ENCODE measurements at regions not wholly inside any gene's neighbourhood (a gene's known extent, or its start where the extent isn't known, plus 50 kb on each side); places are given as distances from the start of the nearest gene placed in this dataset.
"Not testable (repeated sequence)": the region's sequence is repeated elsewhere in the genome, so short reads cannot be mapped to it uniquely, and the experiment has no call there.

GRCh38 chr12:124705545-124706138, 138.2 kb upstream of the NCOR2 start:
- WGBS, 2 experiments (ENCODE audit: insufficient coverage in 2 of 2) = 81% methylated on average over 7 to 8 of the region's 11 CpGs
- Histone ChIP-seq H3K4me1 (ENCODE audit: control insufficient read depth, insufficient read depth, low read length, poor library complexity, severe bottlenecking) (peaks cover 9% of the 10 kb centered on the region), H3K4me3 (ENCODE audit: extremely low read depth, insufficient read depth, low read length, poor library complexity, severe bottlenecking) (no peak overlapping the region), H3K9me3 (ENCODE audit: control insufficient read depth, low read length) (peaks cover 6% of the 10 kb centered on the region), H3K27ac (ENCODE audit: low read depth, low read length, severe bottlenecking) (no peak overlapping the region), H3K36me3 (ENCODE audit: control insufficient read depth, insufficient read depth, low read length) (no peaks in the 10 kb centered on the region)

- H3K36me3 ChIP-seq (ENCODE audit: control insufficient read depth, insufficient read depth, low read length) = no peaks in the 10 kb centered on the region
- 87 to 93% methylated on average over 9 to 13 of the region's 13 CpGs for WGBS, 2 experiments (ENCODE audit: insufficient coverage in 2 of 2)
- no peak overlapping the region for H3K4me3 ChIP-seq (ENCODE audit: extremely low read depth, insufficient read depth, low read length, poor library complexity, severe bottlenecking)
- peaks cover 6% of the 10 kb centered on the region for H3K9me3 ChIP-seq (ENCODE audit: control insufficient read depth, low read length)
- no peak overlapping the region for H3K27ac ChIP-seq (ENCODE audit: low read depth, low read length, severe bottlenecking)
- peaks cover 13% of the 10 kb centered on the region for H3K4me1 ChIP-seq (ENCODE audit: control insufficient read depth, insufficient read depth, low read length, poor library complexity, severe bottlenecking)
These were observed 137.2 kb upstream of the NCOR2 start for GRCh38 chr12:124704619-124705018.

- WGBS, 2 experiments (ENCODE audit: insufficient coverage in 2 of 2) = 85 to 92% methylated on average over 3 to 5 of the region's 8 CpGs
- Histone ChIP-seq H3K4me1 (ENCODE audit: control insufficient read depth, insufficient read depth, low read length, poor library complexity, severe bottlenecking) (peaks cover 15% of the 10 kb centered on the region), H3K9me3 (ENCODE audit: control insufficient read depth, low read length) (peaks cover 6% of the 10 kb centered on the region), H3K4me3 (ENCODE audit: extremely low read depth, insufficient read depth, low read length, poor library complexity, severe bottlenecking) (no peak overlapping the region), H3K27ac (ENCODE audit: low read depth, low read length, severe bottlenecking) (no peak overlapping the region), H3K36me3 (ENCODE audit: control insufficient read depth, insufficient read depth, low read length) (no peaks in the 10 kb centered on the region)
These were observed 136.4 kb upstream of the NCOR2 start for GRCh38 chr12:124703856-124704255.

GRCh38 chr12:124702736-124703135, 135.3 kb upstream of the NCOR2 start:
- Histone ChIP-seq H3K4me1 (ENCODE audit: control insufficient read depth, insufficient read depth, low read length, poor library complexity, severe bottlenecking) (peaks cover 26% of the 10 kb centered on the region), H3K36me3 (ENCODE audit: control insufficient read depth, insufficient read depth, low read length) (no peaks in the 10 kb centered on the region), H3K9me3 (ENCODE audit: control insufficient read depth, low read length) (peaks cover 5% of the 10 kb centered on the region), H3K4me3 (ENCODE audit: extremely low read depth, insufficient read depth, low read length, poor library complexity, severe bottlenecking) (no peak overlapping the region), H3K27ac (ENCODE audit: low read depth, low read length, severe bottlenecking) (no peak overlapping the region)
- WGBS, 2 experiments (ENCODE audit: insufficient coverage in 2 of 2) = 100% methylated on average over 1 of the region's 1 CpG; no CpG with 5 or more reads in 1 of the 2 experiments

- whole genome bisulfite sequencing, 2 experiments (ENCODE audit: insufficient coverage in 2 of 2) = 70 to 79% methylated on average over 10 to 17 of the region's 17 CpGs
- peaks cover 26% of the 10 kb centered on the region for H3K4me1 ChIP-seq (ENCODE audit: control insufficient read depth, insufficient read depth, low read length, poor library complexity, severe bottlenecking)
- H3K27ac ChIP-seq (ENCODE audit: low read depth, low read length, severe bottlenecking) = peak overlapping the region; percentile 30
- H3K4me3 ChIP-seq (ENCODE audit: extremely low read depth, insufficient read depth, low read length, poor library complexity, severe bottlenecking) = no peak overlapping the region
- H3K9me3 ChIP-seq (ENCODE audit: control insufficient read depth, low read length) = no peaks in the 10 kb centered on the region
- H3K36me3 ChIP-seq (ENCODE audit: control insufficient read depth, insufficient read depth, low read length) = no peaks in the 10 kb centered on the region
These were observed 133.6 kb upstream of the NCOR2 start for GRCh38 chr12:124700810-124701592.

- Histone ChIP-seq H3K4me1 (ENCODE audit: control insufficient read depth, insufficient read depth, low read length, poor library complexity, severe bottlenecking) (peaks cover 33% of the 10 kb centered on the region), H3K4me3 (ENCODE audit: extremely low read depth, insufficient read depth, low read length, poor library complexity, severe bottlenecking) (no peak overlapping the region), H3K9me3 (ENCODE audit: control insufficient read depth, low read length) (no peaks in the 10 kb centered on the region), H3K27ac (ENCODE audit: low read depth, low read length, severe bottlenecking) (no peak overlapping the region), H3K36me3 (ENCODE audit: control insufficient read depth, insufficient read depth, low read length) (no peaks in the 10 kb centered on the region)
- 77 to 80% methylated on average over 11 to 13 of the region's 14 CpGs for WGBS, 2 experiments (ENCODE audit: insufficient coverage in 2 of 2)
These were observed 132.5 kb upstream of the NCOR2 start for GRCh38 chr12:124699909-124700308.

GRCh38 chr12:124698998-124699305, 131.5 kb upstream of the NCOR2 start:
- no peak overlapping the region for H3K4me3 ChIP-seq (ENCODE audit: extremely low read depth, insufficient read depth, low read length, poor library complexity, severe bottlenecking)
- H3K4me1 ChIP-seq (ENCODE audit: control insufficient read depth, insufficient read depth, low read length, poor library complexity, severe bottlenecking) = peaks cover 34% of the 10 kb centered on the region
- no peaks in the 10 kb centered on the region for H3K36me3 ChIP-seq (ENCODE audit: control insufficient read depth, insufficient read depth, low read length)
- H3K9me3 ChIP-seq (ENCODE audit: control insufficient read depth, low read length) = no peaks in the 10 kb centered on the region
- 92 to 94% methylated on average over 4 to 6 of the region's 6 CpGs for WGBS, 2 experiments (ENCODE audit: insufficient coverage in 2 of 2)
- H3K27ac ChIP-seq (ENCODE audit: low read depth, low read length, severe bottlenecking) = no peak overlapping the region

- H3K27ac ChIP-seq (ENCODE audit: low read depth, low read length, severe bottlenecking) = peak overlapping the region; percentile 49
These were observed 131.0 kb upstream of the NCOR2 start for GRCh38 chr12:124698211-124698997.

GRCh38 chr12:124697722-124698121, 130.3 kb upstream of the NCOR2 start:
- H3K4me1 ChIP-seq (ENCODE audit: control insufficient read depth, insufficient read depth, low read length, poor library complexity, severe bottlenecking) = peaks cover 34% of the 10 kb centered on the region
- H3K4me3 ChIP-seq (ENCODE audit: extremely low read depth, insufficient read depth, low read length, poor library complexity, severe bottlenecking); H3K9me3 ChIP-seq (ENCODE audit: control insufficient read depth, low read length); H3K27ac ChIP-seq (ENCODE audit: low read depth, low read length, severe bottlenecking); H3K36me3 ChIP-seq (ENCODE audit: control insufficient read depth, insufficient read depth, low read length): not testable (repeated sequence)
- WGBS, 2 experiments (ENCODE audit: insufficient coverage in 2 of 2) = 84 to 92% methylated on average over 9 of the region's 11 CpGs

More at GRCh38 chr12:124698211-124698997, 131.0 kb upstream of the NCOR2 start:
- no peak overlapping the region for H3K4me3 ChIP-seq (ENCODE audit: extremely low read depth, insufficient read depth, low read length, poor library complexity, severe bottlenecking)
- peaks cover 34% of the 10 kb centered on the region for H3K4me1 ChIP-seq (ENCODE audit: control insufficient read depth, insufficient read depth, low read length, poor library complexity, severe bottlenecking)
- no peaks in the 10 kb centered on the region for H3K9me3 ChIP-seq (ENCODE audit: control insufficient read depth, low read length)
- no peaks in the 10 kb centered on the region for H3K36me3 ChIP-seq (ENCODE audit: control insufficient read depth, insufficient read depth, low read length)
- 91 to 92% methylated on average over 10 to 12 of the region's 15 CpGs for WGBS, 2 experiments (ENCODE audit: insufficient coverage in 2 of 2)

- 73 to 90% methylated on average over 1 to 3 of the region's 3 CpGs for WGBS, 2 experiments (ENCODE audit: insufficient coverage in 2 of 2)
- no peak overlapping the region for H3K27ac ChIP-seq (ENCODE audit: low read depth, low read length, severe bottlenecking)
These were observed 129.5 kb upstream of the NCOR2 start for GRCh38 chr12:124696693-124697476.

More at GRCh38 chr12:124696693-124697476, 129.5 kb upstream of the NCOR2 start:
- H3K4me3 ChIP-seq (ENCODE audit: extremely low read depth, insufficient read depth, low read length, poor library complexity, severe bottlenecking) = no peak overlapping the region
- H3K36me3 ChIP-seq (ENCODE audit: control insufficient read depth, insufficient read depth, low read length) = no peaks in the 10 kb centered on the region
- H3K9me3 ChIP-seq (ENCODE audit: control insufficient read depth, low read length) = peaks cover 5% of the 10 kb centered on the region
- H3K4me1 ChIP-seq (ENCODE audit: control insufficient read depth, insufficient read depth, low read length, poor library complexity, severe bottlenecking) = peaks cover 34% of the 10 kb centered on the region
